Daoy (cell line): ENCODE measurements at regions not wholly inside any gene's neighbourhood (a gene's known extent, or its start where the extent isn't known, plus 50 kb on each side); places are given as distances from the start of the nearest gene placed in this dataset.

Experiments used
- DNase-seq: peaks from one replicate; pipeline ENCODE4 v3.0.0-alpha.2; 2015; ENCODE audit warnings: low read depth

- no peak for DNase-seq
These were observed 66.5 kb downstream of the RNF6 start for GRCh38 chr13:26155568-26155967.

GRCh38 chr13:26133851-26134250, 82.0 kb upstream of the SHISA2 start:
- no peak for DNase-seq

GRCh38 chr13:26133286-26133685, 81.5 kb upstream of the SHISA2 start:
- DNase-seq: no peak

DNA sequence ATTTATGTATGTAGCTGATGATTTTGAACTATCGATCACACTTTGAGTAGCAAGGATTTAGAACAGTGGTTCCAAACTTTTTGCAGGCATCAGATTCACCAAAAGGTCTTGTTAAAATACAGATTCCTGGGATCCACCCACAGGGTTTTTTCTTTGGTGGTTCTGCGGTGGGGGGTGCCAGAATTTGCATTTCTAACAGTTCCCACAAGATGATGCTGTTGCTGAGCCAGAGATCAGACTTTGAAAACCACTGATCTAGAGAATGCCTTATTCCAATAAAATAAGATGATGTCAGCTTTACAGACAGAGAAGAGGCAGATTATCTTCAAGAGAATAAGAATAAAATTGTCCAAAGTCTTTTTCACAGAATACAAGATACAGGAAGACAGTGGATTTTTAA, 80.9 kb upstream of the SHISA2 start:
- DNase-seq: peak; percentile 4

GRCh38 chr13:26128676-26129075, 76.9 kb upstream of the SHISA2 start:
- no peak for DNase-seq

DNA sequence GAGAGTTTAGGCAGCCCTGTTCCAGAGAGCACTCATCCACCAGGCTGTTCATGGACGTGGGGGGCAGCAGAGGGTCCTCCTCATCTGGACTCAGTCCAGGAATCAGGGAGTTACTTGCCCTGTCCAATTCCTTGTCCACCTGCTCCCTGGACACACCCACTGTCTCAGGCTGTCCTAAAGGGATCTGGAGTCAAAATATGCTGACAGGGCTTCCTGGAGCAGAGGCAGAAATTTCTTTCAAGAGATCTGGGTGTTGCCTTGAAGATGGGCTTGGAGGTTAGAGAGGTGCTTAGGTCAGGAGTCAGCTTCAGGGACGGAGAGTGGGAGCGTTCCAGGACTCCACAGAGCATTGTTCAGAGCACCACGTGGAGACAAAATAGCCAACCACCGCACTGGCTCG, 65.8 kb upstream of the SHISA2 start:
- no peak for DNase-seq

DNA sequence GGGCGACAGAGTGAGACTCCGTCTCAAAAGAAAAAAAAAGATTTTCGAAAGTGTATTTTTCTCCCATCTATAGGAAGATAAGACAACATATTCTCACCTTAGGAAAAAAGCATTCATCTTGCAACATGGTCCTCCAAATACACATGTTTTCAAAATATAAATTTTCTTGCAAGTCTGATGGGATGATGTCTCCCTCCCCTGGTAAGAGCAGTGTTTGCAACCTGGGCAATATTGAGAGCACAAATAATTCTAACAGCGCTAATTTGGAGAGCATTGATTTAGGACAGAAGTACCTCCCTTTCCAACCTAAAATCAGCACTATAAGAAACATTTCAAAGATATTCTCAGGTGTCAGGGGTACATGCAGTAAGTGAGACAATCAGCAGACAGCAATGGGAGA, 61.0 kb upstream of the SHISA2 start:
- DNase-seq: peak; percentile 9

DNA sequence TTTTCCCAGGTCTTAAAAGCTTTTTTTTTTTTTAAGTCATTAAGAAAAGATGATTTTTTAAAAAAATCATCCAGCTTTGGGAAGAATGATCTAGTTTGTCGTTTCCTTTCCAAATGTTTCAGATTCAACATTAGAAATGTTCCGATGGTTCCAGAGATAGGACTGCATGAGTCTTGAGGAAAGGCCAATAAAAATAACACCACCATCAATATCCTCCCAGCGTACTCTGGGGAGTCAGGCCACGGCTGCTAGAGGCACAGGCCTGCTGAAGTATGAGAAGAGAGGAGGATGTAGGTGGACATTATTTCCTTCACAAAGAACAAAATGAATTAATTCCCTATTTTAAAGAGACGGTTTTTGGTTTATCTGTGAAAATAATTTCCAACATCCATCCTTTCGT, 60.0 kb upstream of the SHISA2 start:
- DNase-seq: no peak
